M059J (cell line): ENCODE measurements at regions not wholly inside any gene's neighbourhood (a gene's known extent, or its start where the extent isn't known, plus 50 kb on each side); places are given as distances from the start of the nearest gene placed in this dataset.

ENCODE experiments used
- DNase-seq: peaks from one replicate; pipeline ENCODE4 v3.0.0-alpha.2; 2012; ENCODE audit warnings: low read depth

DNA sequence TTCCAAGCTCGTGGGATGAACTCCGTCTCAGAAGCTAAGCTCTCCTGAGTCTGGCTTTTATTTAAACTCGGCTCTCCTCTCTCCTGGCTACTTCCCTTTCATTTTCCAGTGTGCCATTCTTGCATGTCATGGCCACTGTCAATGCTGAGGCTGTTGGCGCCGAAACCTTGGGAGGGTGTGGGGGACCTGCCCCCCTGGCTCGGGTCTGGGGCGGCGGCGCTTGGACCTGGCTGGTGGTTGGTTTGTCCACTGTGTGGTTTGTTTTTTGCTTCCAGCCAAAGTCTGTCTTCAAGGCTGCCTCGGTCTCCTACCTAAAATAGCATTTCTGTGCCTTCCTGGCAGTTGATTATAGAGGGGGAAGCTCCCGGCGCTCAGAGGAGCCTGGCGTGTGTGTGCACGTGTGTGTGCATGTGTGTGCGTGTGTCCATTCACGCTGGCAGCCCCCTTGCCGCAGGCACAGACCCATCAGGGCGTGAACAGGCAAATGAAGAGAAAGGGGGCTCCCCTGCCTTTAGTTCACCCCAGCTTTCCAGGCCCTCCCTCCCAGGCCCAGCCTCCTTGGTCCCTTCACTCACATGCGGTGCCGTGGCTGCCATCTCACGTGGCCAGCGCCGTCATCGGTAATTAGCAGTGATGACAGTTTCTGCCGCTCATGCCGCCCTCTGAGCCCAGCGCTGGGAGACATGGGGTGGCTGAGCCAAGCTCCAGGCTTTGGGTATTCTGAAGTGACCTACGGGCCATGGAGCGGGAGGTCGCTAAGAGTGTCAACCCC, 179.9 kb downstream of the SEC14L1 start:
- peak; percentile 57 for DNase-seq

DNA sequence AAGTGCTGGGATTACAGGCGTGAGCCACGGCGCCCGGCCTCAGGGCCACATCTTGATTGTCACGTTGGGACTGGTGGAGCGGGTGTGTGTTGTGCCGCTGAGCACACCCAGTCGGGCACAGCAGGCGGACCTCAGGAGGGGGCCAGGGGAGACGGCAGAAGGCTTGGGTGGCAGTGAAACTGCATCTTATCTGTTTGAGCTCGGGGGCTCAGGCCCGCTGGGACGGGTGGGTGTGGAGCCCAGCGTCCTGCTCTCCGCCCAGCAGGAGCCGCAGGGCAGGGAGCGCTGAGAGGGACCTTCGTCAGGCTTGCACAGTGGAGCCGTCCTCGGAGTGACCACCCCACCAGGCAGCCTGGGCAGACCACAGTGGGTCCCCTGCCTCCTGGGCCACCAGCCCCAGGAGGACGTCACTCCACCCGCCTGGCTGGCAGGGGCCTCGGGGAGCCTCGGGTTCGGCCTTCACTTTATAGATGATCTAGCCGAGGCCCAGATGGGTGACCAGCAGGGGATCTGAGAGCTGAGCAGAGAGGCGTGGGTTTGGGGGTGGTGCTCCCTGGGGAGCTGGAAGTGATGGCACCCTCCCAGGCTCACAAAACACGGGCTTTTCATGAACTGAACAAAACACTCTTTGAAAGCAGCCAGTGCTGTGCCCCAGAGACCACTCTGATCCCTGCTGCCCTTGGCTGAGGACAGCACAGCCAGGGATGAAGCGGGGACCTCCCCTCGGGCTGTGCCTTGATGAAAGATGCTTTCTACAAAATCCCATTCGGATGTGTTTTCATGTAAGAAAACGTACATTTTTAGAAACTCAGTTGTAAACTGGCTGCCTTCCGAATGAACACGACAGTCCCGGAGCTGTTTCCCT, 181.1 kb downstream of the SEC14L1 start:
- DNase-seq, result no peak

DNA sequence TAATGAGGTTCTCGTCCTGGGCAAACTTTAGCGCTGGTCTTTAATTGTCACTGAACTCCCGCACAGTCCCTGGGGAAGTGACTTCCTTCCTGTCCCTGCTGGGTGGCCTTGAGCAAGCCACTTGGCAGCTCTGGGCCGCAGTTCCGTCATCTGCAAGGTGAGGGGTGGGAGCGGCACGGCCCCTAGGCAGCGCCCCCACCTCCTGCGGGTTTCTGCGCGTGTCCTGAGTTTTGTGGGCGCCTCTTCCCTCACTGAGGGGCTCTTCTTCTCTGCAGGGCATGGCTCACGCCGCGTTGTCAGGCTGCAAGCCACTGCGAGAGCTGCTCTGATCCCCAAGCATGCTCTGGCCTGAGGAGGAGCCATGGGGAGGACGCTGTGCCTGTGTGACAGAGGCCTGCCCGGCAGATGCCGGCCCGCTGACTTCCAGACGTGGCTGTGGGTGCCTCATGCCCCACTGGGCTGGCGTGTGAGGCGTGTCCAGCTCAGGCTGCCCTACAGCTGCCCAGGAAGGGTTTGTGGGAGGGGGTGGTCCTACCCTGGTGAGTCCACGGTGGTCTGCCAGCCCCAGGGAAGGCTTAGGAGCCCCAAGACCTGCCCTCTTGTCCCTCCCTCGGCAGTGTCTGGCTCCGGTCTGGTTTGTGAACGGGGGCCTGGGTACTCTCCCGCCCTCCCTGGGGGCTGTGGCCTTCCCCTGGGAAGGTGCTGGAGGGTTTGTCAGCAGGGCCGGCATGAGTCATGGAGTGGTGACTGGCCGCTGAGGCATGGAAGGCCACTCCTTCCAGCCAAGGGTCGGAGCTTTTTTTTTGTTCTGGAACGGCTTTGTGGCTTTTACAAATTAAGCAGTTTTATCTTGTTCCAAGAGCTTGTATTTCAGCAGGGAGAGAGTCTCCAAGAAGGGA, 182.0 kb downstream of the SEC14L1 start:
- DNase-seq, result peak; percentile 99

DNA sequence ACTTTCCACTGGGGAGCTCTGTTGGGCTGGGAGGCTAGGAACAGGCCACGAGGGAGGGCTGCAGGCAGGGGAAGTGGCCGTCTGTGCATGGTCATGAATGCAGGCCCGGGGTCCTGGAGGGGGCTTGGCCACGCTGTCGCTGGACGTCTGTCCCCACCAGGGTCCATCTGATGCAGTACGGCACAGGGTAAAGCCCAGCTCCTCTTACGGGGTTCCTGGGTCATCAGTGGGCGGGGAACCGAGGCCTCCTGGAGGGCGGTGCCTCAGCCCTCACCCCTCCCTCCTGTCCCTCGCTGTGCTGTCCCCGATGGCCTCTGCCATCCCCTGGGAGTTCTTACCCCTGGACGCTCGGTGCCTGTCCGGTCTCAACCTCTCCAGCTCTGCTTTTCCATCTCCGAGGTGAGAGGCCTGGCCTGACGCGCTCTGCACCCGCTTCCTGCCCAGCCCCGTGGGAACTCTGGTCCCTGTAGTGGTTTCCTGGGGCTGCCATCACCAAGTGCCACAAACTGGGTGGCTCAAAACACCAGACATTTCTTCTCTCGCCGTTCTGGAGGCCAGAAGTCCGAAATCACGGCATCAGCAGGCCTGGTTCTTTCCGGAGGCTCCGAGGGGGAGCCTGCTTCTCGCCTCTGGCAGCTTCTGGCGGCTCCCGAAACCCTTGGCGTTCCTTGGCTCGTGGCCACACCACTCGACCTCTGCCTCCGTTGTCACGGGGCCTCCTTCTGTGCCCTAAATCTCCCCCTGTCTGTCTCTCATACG, 182.8 kb downstream of the SEC14L1 start:
- DNase-seq, result peak; percentile 78

DNA sequence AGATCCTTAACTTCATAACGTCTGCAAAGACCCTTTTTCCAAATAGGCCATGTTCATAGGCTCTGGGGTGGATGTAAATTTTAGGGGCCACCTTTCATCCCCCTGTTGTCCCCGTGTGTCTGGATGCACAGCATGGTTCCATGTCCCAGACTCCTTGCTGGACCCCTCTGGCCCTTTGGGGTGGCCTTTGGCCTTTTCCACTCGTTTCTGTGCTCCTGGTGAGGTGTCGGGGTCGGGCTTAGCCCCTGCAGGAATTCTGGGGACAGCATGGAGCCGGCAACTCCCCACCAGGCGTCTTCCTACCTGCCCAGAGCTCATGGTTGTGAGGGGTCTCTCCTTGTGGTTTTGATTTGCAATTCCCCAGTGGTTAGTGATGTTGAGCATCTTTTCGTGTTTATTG, 183.5 kb downstream of the SEC14L1 start:
- DNase-seq, result no peak

DNA sequence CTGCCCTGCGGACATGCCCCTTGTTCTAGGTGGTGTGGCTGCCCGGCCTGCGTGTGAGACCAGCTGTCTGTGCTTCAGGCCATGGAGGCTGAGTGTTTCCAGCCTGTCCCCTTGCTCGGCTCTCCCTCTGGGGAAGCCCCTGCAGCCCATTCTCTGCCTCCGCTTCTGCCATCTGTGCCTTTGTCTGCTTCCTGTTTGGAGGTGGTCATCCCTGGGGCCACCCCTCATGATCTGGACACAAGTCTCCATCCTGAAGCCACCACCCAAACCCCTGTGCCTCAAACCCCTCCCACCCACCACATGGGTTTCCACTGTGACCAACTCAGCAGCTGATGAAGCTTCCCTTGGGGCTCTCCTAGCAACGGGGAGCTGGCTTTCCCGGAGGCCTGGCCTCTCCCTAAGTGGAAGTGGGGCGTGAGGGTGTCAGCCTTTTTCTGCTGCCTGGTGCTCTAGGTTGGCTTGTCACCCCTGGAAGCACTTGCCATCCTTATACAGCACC, 184.9 kb downstream of the SEC14L1 start:
- peak; percentile 47 for DNase-seq

DNA sequence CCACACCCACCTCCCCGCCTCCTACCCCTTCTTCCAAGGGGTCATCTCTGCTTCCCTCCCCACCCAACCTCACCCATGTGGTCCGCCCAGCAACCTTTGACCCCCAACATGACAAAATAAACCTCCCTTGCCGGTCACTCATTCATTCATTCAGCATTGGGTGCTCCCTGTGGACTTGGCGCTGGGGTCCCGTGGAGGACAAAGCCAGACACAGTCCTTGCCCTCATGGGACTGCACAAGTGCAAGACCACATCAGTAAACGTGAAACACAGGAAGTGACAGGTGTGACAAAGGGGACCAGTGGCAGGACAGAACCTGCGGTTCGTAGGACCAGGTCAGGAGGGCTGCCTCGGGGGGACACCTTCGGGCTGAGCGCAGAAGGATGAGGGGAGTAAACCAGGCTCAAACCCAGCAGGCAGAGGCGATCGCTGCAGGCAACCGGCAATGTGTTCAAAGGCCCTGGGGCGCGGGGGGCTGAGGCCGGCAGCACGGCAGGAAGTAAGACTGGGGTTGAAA, 185.4 kb downstream of the SEC14L1 start:
- DNase-seq, result no peak

DNA sequence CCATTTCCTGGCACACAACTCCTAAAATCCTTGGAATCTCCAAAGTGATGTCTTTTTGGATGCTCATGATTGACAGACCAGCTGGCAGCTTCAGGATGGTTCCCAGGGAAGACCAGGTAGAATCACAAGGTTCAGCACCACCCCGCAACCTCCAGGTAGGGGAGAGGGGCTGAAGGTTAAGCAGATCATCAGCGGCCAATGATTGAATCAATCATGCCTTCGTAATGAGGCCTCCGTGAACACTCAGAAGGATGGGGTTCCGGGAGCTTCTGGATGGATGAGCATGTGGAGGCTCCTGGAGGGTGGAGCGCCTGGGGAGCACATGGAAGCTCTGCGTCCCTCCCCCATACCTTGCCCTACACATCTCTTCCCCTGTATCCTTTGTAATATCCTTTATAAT, 185.9 kb downstream of the SEC14L1 start:
- no peak for DNase-seq

DNA sequence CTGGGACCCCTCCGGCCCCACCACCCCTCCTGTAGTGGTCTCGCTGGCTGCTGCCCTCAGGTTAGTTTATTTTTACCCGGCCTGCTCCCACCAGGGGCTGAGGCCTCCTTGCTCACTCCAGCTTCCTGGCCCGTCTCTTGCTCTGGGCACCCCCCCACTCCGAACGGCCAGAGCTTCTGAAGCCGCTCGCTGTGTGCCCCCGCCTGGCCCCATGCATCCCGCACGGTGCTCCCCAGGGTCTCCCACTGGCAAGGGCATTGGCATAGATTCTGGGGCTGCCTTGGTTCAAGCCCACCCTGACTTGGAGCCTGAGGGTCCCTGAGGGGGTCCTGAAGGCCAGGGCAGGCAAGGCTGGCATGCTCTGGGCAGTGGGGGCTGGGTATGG, 186.4 kb downstream of the SEC14L1 start:
- no peak for DNase-seq

DNA sequence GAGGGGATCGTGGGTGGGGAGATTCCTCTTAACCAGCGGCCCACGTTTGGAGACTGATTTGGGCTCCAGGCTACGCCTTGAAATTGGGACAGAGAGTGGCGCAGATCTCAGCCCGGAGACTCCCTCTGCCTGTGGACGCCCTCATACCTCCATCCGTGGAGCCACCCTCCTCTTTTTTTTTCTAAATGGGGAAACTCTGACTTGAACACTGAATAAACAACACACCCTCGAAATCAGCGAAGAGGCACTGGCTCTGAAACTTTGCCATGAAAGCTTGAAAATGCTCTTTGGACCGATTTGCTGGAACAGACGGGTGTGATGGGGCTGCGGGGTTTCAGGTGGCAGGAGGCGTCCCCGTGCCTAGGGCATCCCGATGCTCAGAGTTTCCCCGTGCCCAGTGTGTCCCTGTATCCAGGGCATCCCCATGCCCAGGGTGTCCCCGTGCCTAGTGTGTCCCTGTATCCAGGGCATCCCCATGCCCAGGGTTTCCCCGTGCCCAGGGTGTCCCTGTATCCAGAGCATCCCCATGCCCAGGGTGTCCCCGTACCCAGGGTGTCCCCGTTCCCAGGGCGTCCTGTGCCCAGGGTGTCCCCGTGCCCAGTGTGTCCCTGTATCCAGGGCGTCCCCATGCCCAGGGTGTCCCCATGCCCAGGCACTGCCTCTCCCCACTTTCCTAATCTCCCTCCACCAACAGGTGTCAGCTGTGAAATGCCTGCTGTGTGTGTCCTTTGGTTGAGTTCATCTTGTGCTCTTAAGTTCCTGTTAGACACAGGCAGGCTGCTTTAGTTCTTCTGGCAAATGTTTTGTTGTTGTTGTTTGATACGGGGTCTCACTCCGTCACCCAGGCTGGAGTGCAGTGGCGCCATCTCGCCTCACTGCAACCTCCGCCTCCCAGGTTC, 187.0 kb downstream of the SEC14L1 start:
- no peak for DNase-seq

DNA sequence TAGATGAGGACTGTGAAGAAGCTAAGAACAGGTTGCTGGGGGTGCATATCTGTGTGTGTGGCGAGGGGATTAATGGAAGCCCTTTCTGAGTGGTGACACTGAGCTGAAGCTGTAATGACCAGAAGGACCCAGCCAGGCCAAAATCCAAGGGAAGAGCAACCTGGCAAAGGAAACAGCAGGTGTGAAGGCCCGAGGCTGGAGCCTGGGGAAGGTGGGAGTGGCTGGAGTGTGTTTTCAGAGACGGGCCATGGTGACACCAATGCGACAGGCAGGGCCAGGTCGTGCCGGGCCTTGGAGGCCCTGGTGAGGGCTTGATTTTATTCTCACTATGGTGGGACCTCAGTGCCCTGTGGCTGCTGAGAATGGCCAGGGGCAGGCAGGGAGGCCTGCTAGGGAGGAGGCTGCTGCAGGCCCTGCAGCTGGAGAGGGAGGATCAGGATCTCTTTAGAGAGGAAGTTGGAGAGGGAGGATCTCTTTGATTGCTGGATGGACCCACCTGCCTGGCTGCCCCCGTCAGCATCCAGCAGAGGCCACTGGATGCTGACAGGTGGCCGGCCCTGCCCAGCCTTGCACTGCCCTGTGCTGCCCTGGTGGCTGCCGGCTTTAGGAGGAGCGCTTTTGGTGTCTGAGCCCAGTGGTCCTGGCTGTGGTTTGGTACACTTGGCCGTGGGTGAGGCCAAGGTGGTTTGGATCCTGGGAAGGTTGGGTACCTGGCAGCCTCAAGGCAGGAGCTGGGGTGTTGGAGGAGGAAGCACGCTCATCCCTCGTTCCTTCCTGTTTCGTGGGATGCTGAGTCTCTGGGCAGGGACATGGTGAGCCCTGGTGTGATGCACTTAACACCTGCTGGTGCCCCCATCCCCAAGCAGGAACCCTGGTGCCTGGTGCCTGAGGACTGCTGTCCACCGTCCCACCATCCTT, 188.3 kb downstream of the SEC14L1 start:
- no peak for DNase-seq

DNA sequence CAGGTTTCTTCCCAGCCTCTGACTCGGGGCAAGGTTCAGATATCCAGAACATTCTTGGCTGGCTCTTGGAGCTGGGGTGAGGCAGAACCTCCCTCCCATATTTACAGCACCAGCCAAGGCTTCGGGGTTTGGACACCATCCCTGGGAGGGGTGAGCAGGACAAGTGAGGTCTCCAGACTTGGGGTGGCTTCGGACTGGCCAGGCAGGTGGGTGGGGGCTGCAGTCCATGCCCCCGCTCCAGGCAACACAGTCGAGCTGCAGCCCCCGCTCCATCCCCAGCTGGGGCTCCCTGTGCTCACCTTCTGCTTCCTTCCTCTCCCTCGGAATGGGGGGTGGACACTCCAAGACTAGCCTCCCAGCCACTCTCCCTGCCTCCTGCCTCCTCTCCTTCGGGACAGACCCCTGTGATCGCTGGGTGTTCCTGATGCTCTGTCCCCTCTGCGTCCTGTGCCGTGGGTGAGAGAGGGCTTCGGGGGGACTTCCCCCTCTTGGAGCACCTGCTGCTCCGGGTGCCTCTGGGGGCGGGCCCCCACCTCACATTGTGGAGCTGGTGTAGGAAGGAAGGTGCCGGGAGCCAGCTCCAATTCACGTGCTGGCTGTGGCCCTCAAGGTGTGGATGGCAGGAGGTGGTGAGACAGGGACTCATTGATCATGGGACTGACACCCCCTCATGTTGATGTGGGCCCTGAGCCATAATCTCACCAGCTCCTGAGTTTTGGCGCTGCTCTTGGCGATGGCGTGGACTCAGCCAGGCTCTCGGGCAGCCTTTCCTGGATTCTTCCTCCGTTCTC, 189.2 kb downstream of the SEC14L1 start:
- DNase-seq, result no peak

DNA sequence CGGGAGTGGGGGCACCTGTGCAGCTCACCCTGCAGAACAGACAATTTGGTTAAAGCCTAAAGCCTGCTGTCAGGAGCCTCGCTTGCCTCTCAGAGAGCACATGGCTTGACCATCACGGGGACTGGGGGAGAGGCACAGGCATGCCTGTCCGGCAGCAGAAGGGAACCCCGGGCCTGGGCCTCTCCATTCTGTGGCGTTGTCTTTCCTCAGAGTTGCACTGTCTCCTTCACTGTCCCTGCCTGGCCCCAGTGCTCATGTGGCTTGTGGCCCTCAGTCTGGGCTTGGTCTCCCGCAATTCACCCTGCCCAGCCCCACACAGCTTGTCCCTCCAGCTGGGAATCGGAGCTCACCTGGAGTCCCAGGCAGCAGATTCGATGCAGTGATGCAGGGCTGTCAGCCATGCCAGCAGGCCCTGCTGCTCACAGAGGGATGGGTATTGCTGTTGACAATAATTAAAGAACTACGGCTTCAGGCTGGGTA, 189.9 kb downstream of the SEC14L1 start:
- no peak for DNase-seq

DNA sequence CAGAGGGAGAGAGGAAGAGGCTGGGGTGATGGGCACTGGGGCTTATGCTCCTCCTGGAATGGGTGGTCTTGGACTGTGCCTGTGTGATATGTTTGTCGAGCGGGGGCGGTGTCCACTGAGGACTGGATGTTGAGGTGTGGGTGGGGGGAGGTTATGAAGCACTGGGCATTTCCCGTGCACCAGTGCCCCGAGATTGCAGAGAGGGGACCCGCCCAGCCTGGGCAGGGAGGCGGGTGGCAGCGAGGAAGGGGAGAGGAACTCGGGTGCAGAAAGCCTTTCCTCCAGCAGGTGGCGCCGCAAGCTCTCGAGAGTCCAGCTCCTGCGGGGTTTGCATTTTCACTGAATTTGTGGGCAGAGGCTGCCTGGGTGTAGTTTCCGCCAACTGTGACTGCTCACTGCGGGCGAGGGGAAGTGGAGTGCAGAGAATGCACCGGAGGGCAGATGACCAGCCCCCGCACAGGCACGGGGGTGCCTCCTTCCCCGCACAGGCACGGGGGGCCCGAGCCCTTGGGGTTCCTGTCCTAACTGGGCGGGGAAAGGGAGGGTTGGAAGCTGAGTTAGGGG, 190.6 kb downstream of the SEC14L1 start:
- DNase-seq, result peak; percentile 90

DNA sequence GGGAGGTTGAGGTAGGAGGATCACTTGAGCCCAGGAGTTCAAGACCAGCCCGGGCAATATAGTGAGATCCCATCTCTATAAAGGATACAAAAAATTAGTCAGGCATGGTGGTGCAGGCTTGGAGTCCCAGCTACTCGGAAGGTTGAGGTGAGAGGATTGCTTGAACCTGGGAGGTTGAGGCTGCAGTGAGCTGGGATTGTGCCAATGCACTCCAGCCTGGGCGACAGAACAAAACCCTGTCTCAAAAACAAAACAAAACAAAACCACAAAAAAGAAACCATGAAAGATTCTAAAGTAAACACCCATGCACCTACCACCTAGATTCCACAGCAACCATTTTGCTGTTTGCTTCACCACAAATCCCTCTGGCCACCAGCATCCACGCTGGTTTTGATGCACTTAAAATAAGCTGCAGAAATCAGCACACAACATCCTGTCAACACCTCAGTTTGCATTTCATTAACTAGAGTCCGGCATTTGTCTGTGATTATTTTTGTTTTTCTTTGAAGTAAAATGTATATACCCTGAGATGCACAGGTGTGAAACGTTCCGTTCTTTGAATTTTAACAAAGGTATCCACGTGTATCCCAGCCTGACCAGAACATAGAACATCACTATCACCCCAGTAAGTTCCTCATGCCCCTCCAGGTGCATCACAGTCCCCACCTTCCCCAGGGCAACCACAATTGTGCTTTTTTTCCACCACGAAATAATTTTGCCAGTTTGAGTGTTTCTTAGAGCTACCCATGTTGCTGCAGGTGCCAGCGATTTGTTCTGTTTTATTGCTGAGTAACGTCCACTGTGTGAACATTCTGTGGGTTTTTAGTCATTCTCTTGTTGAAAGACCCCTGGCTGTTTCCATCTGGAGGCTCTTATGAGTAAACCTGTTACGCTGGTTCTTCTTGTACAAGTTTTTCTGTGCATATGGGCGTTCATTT, 191.5 kb downstream of the SEC14L1 start:
- DNase-seq, result peak; percentile 88

DNA sequence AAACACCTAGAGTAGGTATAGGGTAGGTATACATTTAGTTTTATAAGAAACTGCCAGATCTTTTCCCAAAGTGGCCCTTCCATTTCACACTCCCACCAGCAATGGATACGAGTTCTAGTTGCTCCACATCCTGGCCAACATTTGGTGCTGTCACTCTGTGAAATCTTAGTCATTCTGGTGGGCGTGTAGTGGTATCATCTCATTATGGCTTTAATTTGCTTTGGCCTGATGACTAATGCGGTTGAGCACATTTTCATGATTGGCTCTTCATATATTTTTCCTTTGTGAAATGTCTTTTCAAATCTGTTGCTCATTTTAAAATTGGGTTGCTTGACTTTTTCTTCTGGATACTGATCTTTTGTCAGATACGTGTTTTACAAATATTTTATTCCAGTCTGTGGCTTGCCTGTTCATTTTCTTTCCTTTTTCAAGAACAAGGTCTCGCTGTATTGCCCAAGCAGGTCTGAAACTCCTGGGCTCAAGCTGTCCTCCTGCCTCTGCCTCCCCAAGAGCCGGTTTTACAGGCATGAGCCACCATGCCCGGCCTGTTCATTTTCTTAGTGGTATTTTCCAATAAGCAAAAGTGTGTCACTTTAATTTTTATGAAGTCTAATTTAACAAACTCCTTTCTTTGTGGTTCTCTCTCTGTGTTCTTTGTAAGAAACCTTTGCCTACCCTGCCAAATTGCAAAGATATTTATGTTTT, 192.4 kb downstream of the SEC14L1 start:
- peak; percentile 89 for DNase-seq
